Gastrocnemius medialis (tissue), 4 donors: ENCODE measurements at regions not wholly inside any gene's neighbourhood (a gene's known extent, or its start where the extent isn't known, plus 50 kb on each side); places are given as distances from the start of the nearest gene placed in this dataset.

Source experiments
- ATAC-seq, 2 donors: fragments of 150-250 bp; one replicate each; pipeline ENCODE4 v1.9.1; 2016
- DNase-seq, 2 donors: peaks; one replicate each; pipeline ENCODE4 v3.0.0-alpha.2; 2019
- H3K27ac ChIP-seq, 4 donors: fragments of 200-600 bp; sonication (generic); 1 replicate in 1 of 4; 2 replicates in 3 of 4; pipeline ENCODE4 v1.5.1; 2016 to 2018; ENCODE audit warnings: mild to moderate bottlenecking in 2 of 4, moderate library complexity in 1 of 4
- H3K27me3 ChIP-seq, 3 donors: fragments of 200-600 bp; sonication (generic) in 2 of 3; 1 replicate in 1 of 3; 2 replicates in 2 of 3; pipeline versions ENCODE4 v1.5.1 to v1.6.0; 2016 to 2019; ENCODE audit warnings: mild to moderate bottlenecking in 1 of 3, moderate library complexity in 1 of 3
- H3K36me3 ChIP-seq, 2 donors: fragments of 200-600 bp; sonication (generic) in 1 of 2; one replicate each; pipeline ENCODE4 v1.5.1; 2017 to 2018
- H3K4me1 ChIP-seq, 2 donors: fragments of 200-600 bp; sonication (generic) in 1 of 2; one replicate each; pipeline ENCODE4 v1.5.1; 2016 to 2017; ENCODE audit warnings: mild to moderate bottlenecking in 2 of 2
- H3K4me3 ChIP-seq, 4 donors: fragments of 200-600 bp; sonication (generic) in 3 of 4; 1 replicate in 1 of 4; 2 replicates in 3 of 4; pipeline ENCODE4 v1.5.1; 2016 to 2019; ENCODE audit warnings: mild to moderate bottlenecking in 2 of 4
- H3K9me3 ChIP-seq, 3 donors: fragments of 200-600 bp; sonication (generic) in 2 of 3; 1 replicate in 1 of 3; 2 replicates in 2 of 3; pipeline ENCODE4 v1.5.1; 2016 to 2019
- CTCF ChIP-seq, 5 experiments: fragments of 450-650 bp in 3 of 5; fragments of 200-600 bp in 2 of 5; sonication (generic) in 2 of 5; IDR thresholded peaks in 4 of 5; conservative IDR thresholded peaks in 1 of 5; 1 replicate in 4 of 5; 2 replicates in 1 of 5; pipeline ENCODE4 v1.5.1; 2016 to 2019; ENCODE audit warnings: antibody characterized with exemption in 5 of 5, mild to moderate bottlenecking in 3 of 5, moderate library complexity in 3 of 5
- POLR2A ChIP-seq, 2 donors: fragments of 450-650 bp; IDR thresholded peaks; one replicate each; pipeline ENCODE4 v1.6.1; 2017; ENCODE audit warnings: antibody characterized with exemption in 2 of 2, mild to moderate bottlenecking in 2 of 2, moderate library complexity in 2 of 2
- in situ Hi-C, 4 donors: fragments of 200-750 bp; cut with MboI; loops; one replicate each; pipeline versions ENCODE4 v1.15.0 to v1.8.0; 2017; ENCODE audit warnings: low sequenced_read_pairs in 4 of 4
- intact Hi-C: fragments of 100-400 bp; cut with DNase I; formaldehyde crosslinking; loops from one replicate; pipeline ENCODE4 v1.15.1; 2023; ENCODE audit warnings: low total_unique reads

GRCh38 chr5:135706474-135706873, 127.7 kb upstream of the CXCL14 start:
- Histone ChIP-seq H3K27me3 (no peaks in the 10 kb centered on the region), H3K4me1 (no peaks in the 10 kb centered on the region), H3K27ac (no peak overlapping the region), H3K4me3 (no peak overlapping the region), H3K9me3 (no peaks in the 10 kb centered on the region), H3K36me3 (no peaks in the 10 kb centered on the region)
- no peak for TF ChIP-seq CTCF (IDR thresholded peaks at IDR 0.05 in 4 of 5, conservative IDR thresholded peaks at IDR 0.05 in 1 of 5)
- TF ChIP-seq POLR2A (IDR thresholded peaks at IDR 0.05): no peak
- in situ Hi-C loops (no loop called here), intact Hi-C loops (no loop called here)
- DNase-seq: no peak
- no peak for ATAC-seq

GRCh38 chr5:135705941-135706466, 127.2 kb upstream of the CXCL14 start:
- Histone ChIP-seq H3K27me3 (no peaks in the 10 kb centered on the region), H3K36me3 (no peaks in the 10 kb centered on the region), H3K4me1 (no peaks in the 10 kb centered on the region), H3K27ac (no peak overlapping the region), H3K9me3 (no peaks in the 10 kb centered on the region), H3K4me3 (no peak overlapping the region)
- ATAC-seq: no peak
- intact Hi-C loops: no loop called here
- no peak for DNase-seq
- TF ChIP-seq CTCF (IDR thresholded peaks at IDR 0.05 in 4 of 5, conservative IDR thresholded peaks at IDR 0.05 in 1 of 5) (no peak), POLR2A (IDR thresholded peaks at IDR 0.05) (no peak)
- in situ Hi-C loops: no loop called here

GRCh38 chr5:135705141-135705631, 126.4 kb upstream of the CXCL14 start:
- H3K4me3 ChIP-seq: no peak overlapping the region
- intact Hi-C loops (no loop called here), in situ Hi-C loops (no loop called here)
- H3K36me3 ChIP-seq: no peaks in the 10 kb centered on the region
- TF ChIP-seq CTCF (IDR thresholded peaks at IDR 0.05 in 4 of 5, conservative IDR thresholded peaks at IDR 0.05 in 1 of 5): no peak
- TF ChIP-seq POLR2A (IDR thresholded peaks at IDR 0.05): no peak
- ATAC-seq (peak; percentile 74 to 88), DNase-seq (peak in 1 of 2 donors; percentile 22)
- H3K9me3 ChIP-seq: no peaks in the 10 kb centered on the region
- H3K27me3 ChIP-seq: no peaks in the 10 kb centered on the region
- H3K27ac ChIP-seq: no peak overlapping the region
- H3K4me1 ChIP-seq: no peaks in the 10 kb centered on the region

GRCh38 chr5:135704616-135705015, 125.8 kb upstream of the CXCL14 start:
- Histone ChIP-seq H3K9me3 (no peaks in the 10 kb centered on the region), H3K36me3 (no peaks in the 10 kb centered on the region), H3K27ac (no peak overlapping the region), H3K27me3 (no peaks in the 10 kb centered on the region), H3K4me3 (no peak overlapping the region), H3K4me1 (no peaks in the 10 kb centered on the region)
- DNase-seq (no peak), ATAC-seq (no peak)
- intact Hi-C loops (no loop called here), in situ Hi-C loops (no loop called here)
- TF ChIP-seq POLR2A (IDR thresholded peaks at IDR 0.05) (no peak), CTCF (IDR thresholded peaks at IDR 0.05 in 4 of 5, conservative IDR thresholded peaks at IDR 0.05 in 1 of 5) (no peak)

GRCh38 chr5:135703016-135703550, 124.3 kb upstream of the CXCL14 start:
- H3K4me3 ChIP-seq: no peak overlapping the region
- in situ Hi-C loops (no loop called here), intact Hi-C loops (no loop called here)
- H3K4me1 ChIP-seq: no peaks in the 10 kb centered on the region
- TF ChIP-seq CTCF (IDR thresholded peaks at IDR 0.05 in 4 of 5, conservative IDR thresholded peaks at IDR 0.05 in 1 of 5) (no peak), POLR2A (IDR thresholded peaks at IDR 0.05) (no peak)
- no peak overlapping the region for H3K27ac ChIP-seq
- DNase-seq (no peak), ATAC-seq (no peak)
- H3K36me3 ChIP-seq: no peaks in the 10 kb centered on the region
- no peaks in the 10 kb centered on the region for H3K27me3 ChIP-seq
- no peaks in the 10 kb centered on the region for H3K9me3 ChIP-seq
